GM18868 (cell line): ENCODE measurements at regions not wholly inside any gene's neighbourhood (a gene's known extent, or its start where the extent isn't known, plus 50 kb on each side); places are given as distances from the start of the nearest gene placed in this dataset.
"Not testable (repeated sequence)": the region's sequence is repeated elsewhere in the genome, so short reads cannot be mapped to it uniquely, and the experiment has no call there.

Experiments used
- ATAC-seq: cut with Tn5 transposase; IDR thresholded peaks from one replicate; pipeline ENCODE4 v1.9.1; 2021; ENCODE audit warnings: mild to moderate bottlenecking, moderate library complexity; ENCODE audit not compliant: unreplicated experiment

DNA sequence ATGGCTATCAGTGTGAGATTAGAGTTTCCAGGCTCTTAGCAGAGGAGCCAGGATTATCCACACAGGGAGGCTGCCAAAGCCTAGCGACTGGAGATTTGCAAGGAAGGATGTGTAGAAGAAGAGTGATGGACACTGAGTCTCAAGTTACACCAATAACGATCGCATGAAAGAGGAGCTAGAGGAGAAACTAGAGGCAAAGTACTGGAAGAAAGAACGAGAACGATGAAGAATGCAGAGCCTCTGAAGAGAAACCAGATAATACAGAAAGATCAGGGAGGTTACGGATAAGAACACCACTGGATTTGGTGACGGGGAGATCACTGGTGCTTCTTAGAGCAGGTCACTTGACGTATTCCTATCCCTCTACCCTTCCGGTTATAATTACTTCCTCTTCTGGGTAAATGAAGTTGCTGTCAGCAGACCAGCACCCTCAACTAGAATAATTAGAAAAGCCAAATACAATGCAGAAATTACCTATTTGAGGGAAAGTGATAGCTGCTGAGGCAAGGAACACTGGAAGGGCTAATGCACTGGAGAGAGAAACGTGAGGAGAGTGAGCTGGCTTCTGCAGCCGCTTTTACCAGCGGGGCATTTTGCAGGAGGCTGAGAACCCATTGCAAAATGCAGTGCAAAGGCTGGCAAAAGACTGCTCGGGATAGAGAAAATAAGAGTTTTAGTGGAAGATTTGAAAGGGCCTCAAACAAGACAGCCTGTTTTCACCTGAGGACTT lies 93.1 kb upstream of the HIF1A start:
- ATAC-seq, result no peak

DNA sequence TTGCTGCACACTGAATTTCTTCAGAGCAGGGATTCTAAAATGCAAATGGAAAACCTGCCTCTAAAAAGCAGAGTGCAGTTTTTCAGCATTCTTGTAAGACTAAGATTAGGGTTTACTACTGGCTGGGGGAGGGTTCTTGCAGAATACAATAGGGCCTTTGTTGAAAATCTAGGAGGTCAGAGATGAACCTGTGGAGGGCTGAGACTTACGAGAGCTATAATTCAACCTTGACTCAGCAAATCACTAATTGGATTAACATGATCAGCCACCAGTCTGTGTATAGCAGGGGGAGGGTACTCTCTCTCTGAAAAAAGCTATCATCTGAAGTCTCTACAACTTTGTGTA lies 92.6 kb upstream of the HIF1A start:
- no peak for ATAC-seq

DNA sequence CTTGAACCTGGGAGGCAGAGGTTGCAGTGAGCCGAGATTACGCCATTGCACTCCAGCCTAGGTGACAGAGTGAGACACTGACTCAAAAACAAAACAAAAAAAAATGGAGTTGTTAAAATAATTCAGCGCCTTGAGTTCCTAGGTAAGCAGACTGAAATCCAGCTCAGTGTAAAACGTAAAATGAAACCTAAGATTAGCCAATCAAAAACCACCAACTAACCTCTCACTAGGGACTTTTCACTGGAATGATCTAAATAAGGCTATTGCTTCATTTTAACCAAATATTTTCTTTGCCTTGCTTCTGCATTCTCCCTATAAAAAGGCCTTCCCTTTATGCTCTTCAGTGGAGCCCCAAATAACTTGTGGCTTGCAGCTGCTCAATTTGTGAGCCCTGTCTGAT lies 91.6 kb upstream of the HIF1A start:
- no peak for ATAC-seq

GRCh38 chr14:61607570-61608244 lies 87.6 kb upstream of the HIF1A start:
- ATAC-seq, result peak; percentile 39

GRCh38 chr14:61608245-61609165 lies 86.8 kb upstream of the HIF1A start:
- ATAC-seq, result no peak

- ATAC-seq, result no peak
Observed at GRCh38 chr14:61609191-61609843, 86.0 kb upstream of the HIF1A start.

DNA sequence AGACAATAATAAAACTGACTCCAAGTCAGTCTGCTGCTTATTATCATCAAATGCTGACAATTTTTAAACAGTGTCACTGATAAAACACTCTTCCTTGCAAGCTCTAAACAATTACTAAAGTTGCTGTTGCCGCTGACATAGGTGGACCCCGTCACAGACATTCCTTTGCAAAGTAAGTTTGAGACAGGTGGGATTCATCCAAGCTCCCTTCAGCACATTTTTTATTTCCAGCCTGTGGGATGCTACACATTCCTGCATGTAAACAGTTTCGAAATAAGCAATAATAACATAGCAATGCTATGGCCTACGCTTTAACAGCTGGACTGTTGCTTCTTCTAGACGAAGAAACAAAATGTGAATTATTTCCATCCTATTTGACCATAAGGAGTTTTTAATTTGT lies 85.4 kb upstream of the HIF1A start:
- no peak for ATAC-seq

GRCh38 chr14:61610900-61611299 lies 84.4 kb upstream of the HIF1A start:
- no peak for ATAC-seq

GRCh38 chr14:61611880-61612630 lies 83.3 kb upstream of the HIF1A start:
- ATAC-seq, result no peak

GRCh38 chr14:61613006-61613405 lies 82.3 kb upstream of the HIF1A start:
- ATAC-seq, result not testable (repeated sequence)

DNA sequence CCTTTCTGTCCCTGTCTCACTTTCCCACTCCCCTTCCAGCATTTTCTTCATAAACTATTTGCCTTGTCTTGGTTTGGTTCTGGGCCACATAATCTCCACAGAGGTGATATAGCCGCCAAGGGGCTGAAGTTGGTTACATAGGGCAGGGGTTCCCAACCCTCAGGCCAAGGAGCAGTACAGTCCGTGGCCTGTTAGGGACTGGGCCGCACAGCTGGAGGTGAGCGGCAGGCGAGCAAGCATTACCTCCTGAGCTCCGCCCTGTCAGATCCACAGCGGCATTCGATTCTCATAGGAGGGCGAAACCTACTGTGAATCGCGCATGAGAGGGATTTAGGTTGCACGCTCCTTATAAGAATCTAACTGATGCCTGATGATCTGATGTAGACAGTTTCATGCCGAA lies 80.6 kb upstream of the HIF1A start:
- no peak for ATAC-seq

- no peak for ATAC-seq
Observed at GRCh38 chr14:61615743-61616523, 79.4 kb upstream of the HIF1A start.

GRCh38 chr14:61616524-61617185 lies 78.7 kb upstream of the HIF1A start:
- ATAC-seq, result no peak

GRCh38 chr14:61618448-61618847 lies 76.9 kb upstream of the HIF1A start:
- ATAC-seq, result no peak

DNA sequence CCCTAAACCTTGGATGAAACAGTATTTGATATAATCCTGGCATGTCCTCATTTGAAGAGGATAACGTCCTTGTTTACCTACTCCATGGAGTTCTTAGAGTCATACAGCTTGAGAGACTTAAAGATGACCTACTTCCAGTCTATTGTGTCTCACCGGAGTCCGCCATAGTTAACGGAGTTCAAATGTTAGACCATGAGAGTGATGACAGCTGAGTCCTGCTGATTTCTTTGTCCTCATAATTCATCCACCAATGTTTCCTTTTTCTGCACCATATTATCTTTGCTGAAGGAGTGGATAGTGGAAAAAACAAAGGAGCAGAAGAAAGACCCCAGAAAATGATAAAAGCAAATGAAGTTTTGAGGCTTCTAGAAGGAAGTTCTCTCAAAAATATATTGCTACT lies 75.8 kb upstream of the HIF1A start:
- ATAC-seq, result no peak

- ATAC-seq, result peak; percentile 93
Observed at GRCh38 chr14:61620130-61620946, 75.0 kb upstream of the HIF1A start.

DNA sequence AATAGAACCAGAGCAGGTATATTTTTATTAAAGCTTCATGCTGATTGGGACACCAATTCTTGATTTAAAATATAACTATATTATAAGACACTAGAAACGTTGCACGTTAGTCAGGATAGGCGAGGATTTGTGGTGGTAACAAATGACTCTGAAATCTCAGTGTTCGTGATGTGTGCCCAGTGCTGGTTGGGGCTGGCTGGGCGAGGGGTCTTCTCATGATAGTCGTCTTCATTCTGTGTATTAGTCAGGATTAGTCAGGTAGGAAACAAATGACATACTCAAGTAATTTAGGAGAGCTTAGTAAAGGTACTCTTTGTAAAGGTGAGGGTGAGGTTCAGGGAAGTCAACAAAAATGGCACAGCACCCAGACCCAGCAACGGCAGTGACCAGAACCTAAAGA lies 73.9 kb upstream of the HIF1A start:
- ATAC-seq, result no peak

GRCh38 chr14:61622051-61622450 lies 73.3 kb upstream of the HIF1A start:
- ATAC-seq, result no peak
